Renal cortex interstitium (tissue), 11 donors: ENCODE measurements at regions not wholly inside any gene's neighbourhood (a gene's known extent, or its start where the extent isn't known, plus 50 kb on each side); places are given as distances from the start of the nearest gene placed in this dataset.
A peak's percentile ranks its signal among the peaks of the same experiment; 100 is the strongest.

Experiments used
- DNase-seq, 11 donors: peaks; one replicate each; pipeline ENCODE4 v3.0.0-alpha.2; 2013; ENCODE audit warnings: low read depth in 9 of 11, low spot score in 4 of 11; ENCODE audit errors: extremely low read depth in 1 of 11

- no peak for DNase-seq
Measured at GRCh38 chr12:115079760-115080159, 395.8 kb upstream of the TBX3 start.

GRCh38 chr12:115078990-115079389, 395.0 kb upstream of the TBX3 start:
- peak in 1 of 11 donors; percentile 39 for DNase-seq

- DNase-seq: no peak
Measured at GRCh38 chr12:115078334-115078733, 394.4 kb upstream of the TBX3 start.

GRCh38 chr12:115075552-115076170, 391.7 kb upstream of the TBX3 start:
- DNase-seq: no peak

- DNase-seq: no peak
Measured at GRCh38 chr12:115074617-115075016, 390.6 kb upstream of the TBX3 start.

- peak in 5 of 11 donors; percentile 31 to 52 (median 49) for DNase-seq
Measured at GRCh38 chr12:115072712-115073111, 388.7 kb upstream of the TBX3 start.

GRCh38 chr12:115070313-115070712, 386.3 kb upstream of the TBX3 start:
- DNase-seq: no peak

- DNase-seq: no peak
Measured at GRCh38 chr12:115064296-115064695, 380.3 kb upstream of the TBX3 start.

GRCh38 chr12:115062741-115063140, 378.8 kb upstream of the TBX3 start:
- DNase-seq: no peak

GRCh38 chr12:115060477-115061168, 376.6 kb upstream of the TBX3 start:
- no peak for DNase-seq

GRCh38 chr12:115057445-115057844, 373.5 kb upstream of the TBX3 start:
- no peak for DNase-seq

GRCh38 chr12:115051378-115051777, 367.4 kb upstream of the TBX3 start:
- no peak for DNase-seq

- no peak for DNase-seq
Measured at GRCh38 chr12:115049614-115050013, 365.6 kb upstream of the TBX3 start.

- no peak for DNase-seq
Measured at GRCh38 chr12:115046805-115047204, 362.8 kb upstream of the TBX3 start.

- no peak for DNase-seq
Measured at GRCh38 chr12:115044073-115044472, 360.1 kb upstream of the TBX3 start.

- DNase-seq: no peak
Measured at GRCh38 chr12:115043079-115043478, 359.1 kb upstream of the TBX3 start.

- no peak for DNase-seq
Measured at GRCh38 chr12:115042341-115042740, 358.4 kb upstream of the TBX3 start.

GRCh38 chr12:115037830-115038229, 353.9 kb upstream of the TBX3 start:
- no peak for DNase-seq

GRCh38 chr12:115035535-115036107, 351.6 kb upstream of the TBX3 start:
- no peak for DNase-seq

GRCh38 chr12:115032521-115032920, 348.5 kb upstream of the TBX3 start:
- DNase-seq: no peak

GRCh38 chr12:115030017-115030416, 346.0 kb upstream of the TBX3 start:
- DNase-seq: no peak
